DOHH2 (cell line): ENCODE measurements at regions not wholly inside any gene's neighbourhood (a gene's known extent, or its start where the extent isn't known, plus 50 kb on each side); places are given as distances from the start of the nearest gene placed in this dataset.

ENCODE experiments used
- H3F3A ChIP-seq: fragments of 200-600 bp; sonication (generic), shearing (Covaris generic); 2 replicates; pipeline ENCODE4 v1.6.0; 2016; ENCODE audit warnings: antibody characterized with exemption, mild to moderate bottlenecking; ENCODE audit not compliant: control insufficient read depth, insufficient read depth
- H3K27ac ChIP-seq: fragments of 200-600 bp; sonication (generic); 2 replicates; pipeline ENCODE4 v1.5.1; 2014; ENCODE audit warnings: low read depth, mild to moderate bottlenecking, low read length, moderate library complexity
- H3K27me3 ChIP-seq: fragments of 200-600 bp; sonication (generic); 2 replicates; pipeline ENCODE4 v1.6.1; 2014; ENCODE audit warnings: mild to moderate bottlenecking, low read length, mixed read lengths; ENCODE audit not compliant: control insufficient read depth
- H3K36me3 ChIP-seq: fragments of 200-600 bp; sonication (generic); 2 replicates; pipeline ENCODE4 v1.6.1; 2014; ENCODE audit warnings: mild to moderate bottlenecking, low read length, moderate library complexity, mixed read lengths; ENCODE audit not compliant: control insufficient read depth
- H3K4me1 ChIP-seq: fragments of 200-600 bp; sonication (generic); 2 replicates; pipeline ENCODE4 v1.6.1; 2014; ENCODE audit warnings: mild to moderate bottlenecking, low read length, mixed read lengths; ENCODE audit not compliant: control insufficient read depth
- H3K4me2 ChIP-seq: fragments of 200-600 bp; sonication (generic); 2 replicates; pipeline ENCODE4 v1.6.0; 2014; ENCODE audit warnings: mild to moderate bottlenecking, low read length, moderate library complexity
- H3K4me3 ChIP-seq: fragments of 200-600 bp; sonication (generic); 2 replicates; pipeline ENCODE4 v1.5.1; 2014; ENCODE audit warnings: mild to moderate bottlenecking, low read length, mixed read lengths
- H3K79me2 ChIP-seq: fragments of 200-600 bp; sonication (generic); 2 replicates; pipeline ENCODE4 v1.6.1; 2014; ENCODE audit warnings: mild to moderate bottlenecking, low read length, mixed read lengths; ENCODE audit not compliant: control insufficient read depth
- H3K9me2 ChIP-seq: fragments of 200-600 bp; sonication (generic); replicated peaks from 2 replicates; pipeline ENCODE4 v1.6.1; 2014; ENCODE audit warnings: mild to moderate bottlenecking, low read length, mixed read lengths; ENCODE audit not compliant: control insufficient read depth
- H3K9me3 ChIP-seq: fragments of 200-600 bp; sonication (generic); 2 replicates; pipeline ENCODE4 v1.6.1; 2014; ENCODE audit warnings: antibody characterized with exemption, low read length, mixed read lengths; ENCODE audit not compliant: control insufficient read depth, insufficient read depth
- H4K20me1 ChIP-seq: fragments of 200-600 bp; sonication (generic); 2 replicates; pipeline ENCODE4 v1.6.0; 2014; ENCODE audit warnings: low read depth, mild to moderate bottlenecking, antibody characterized with exemption, low read length, moderate library complexity; ENCODE audit not compliant: control insufficient read depth, insufficient read depth
- EZH2phosphoT487 ChIP-seq: fragments of 200-600 bp; sonication (generic); IDR thresholded peaks from 2 replicates; pipeline ENCODE4 v1.6.1; 2017; ENCODE audit warnings: borderline replicate concordance, mild to moderate bottlenecking, antibody characterized with exemption, low read length, moderate library complexity, mixed read lengths
- TF ChIP-seq, protein P1 (sequence below): fragments of 200-600 bp; sonication (generic); IDR thresholded peaks from one replicate; pipeline ENCODE4 v1.5.1; 2014; ENCODE audit warnings: antibody characterized with exemption, mild to moderate bottlenecking, low read depth, low read length; ENCODE audit not compliant: poor library complexity, severe bottlenecking

DNA sequence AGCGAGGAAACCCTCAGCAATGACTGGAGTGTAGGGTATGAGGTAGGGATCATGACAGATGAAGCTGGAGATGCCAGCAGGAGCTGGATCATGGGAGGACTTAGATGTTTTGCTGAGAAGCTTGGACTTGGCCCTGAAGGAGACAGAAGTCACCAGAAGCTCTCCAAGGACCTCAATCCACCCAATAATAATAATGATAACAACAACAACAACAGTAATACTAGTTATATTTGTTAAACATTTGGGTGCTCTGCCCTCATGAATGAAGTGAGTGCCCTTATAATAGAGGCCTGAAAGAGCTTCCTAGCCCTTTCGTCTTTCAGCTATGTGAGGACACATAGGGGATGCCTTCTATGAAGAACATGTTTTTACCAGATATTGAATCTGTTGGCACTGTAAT, 163.9 kb downstream of the DDX1 start:
- TF ChIP-seq EZH2phosphoT487: no peak
- TF ChIP-seq, protein P1, sequence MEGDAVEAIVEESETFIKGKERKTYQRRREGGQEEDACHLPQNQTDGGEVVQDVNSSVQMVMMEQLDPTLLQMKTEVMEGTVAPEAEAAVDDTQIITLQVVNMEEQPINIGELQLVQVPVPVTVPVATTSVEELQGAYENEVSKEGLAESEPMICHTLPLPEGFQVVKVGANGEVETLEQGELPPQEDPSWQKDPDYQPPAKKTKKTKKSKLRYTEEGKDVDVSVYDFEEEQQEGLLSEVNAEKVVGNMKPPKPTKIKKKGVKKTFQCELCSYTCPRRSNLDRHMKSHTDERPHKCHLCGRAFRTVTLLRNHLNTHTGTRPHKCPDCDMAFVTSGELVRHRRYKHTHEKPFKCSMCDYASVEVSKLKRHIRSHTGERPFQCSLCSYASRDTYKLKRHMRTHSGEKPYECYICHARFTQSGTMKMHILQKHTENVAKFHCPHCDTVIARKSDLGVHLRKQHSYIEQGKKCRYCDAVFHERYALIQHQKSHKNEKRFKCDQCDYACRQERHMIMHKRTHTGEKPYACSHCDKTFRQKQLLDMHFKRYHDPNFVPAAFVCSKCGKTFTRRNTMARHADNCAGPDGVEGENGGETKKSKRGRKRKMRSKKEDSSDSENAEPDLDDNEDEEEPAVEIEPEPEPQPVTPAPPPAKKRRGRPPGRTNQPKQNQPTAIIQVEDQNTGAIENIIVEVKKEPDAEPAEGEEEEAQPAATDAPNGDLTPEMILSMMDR: no peak
- no peaks in the 10 kb centered on the region for H3K9me2 ChIP-seq
- H4K20me1 ChIP-seq: no peaks in the 10 kb centered on the region
- H3K4me2 ChIP-seq: no peak overlapping the region
- H3K36me3 ChIP-seq: no peaks in the 10 kb centered on the region
- no peak overlapping the region for H3K4me3 ChIP-seq
- H3F3A ChIP-seq: no peaks in the 10 kb centered on the region
- no peaks in the 10 kb centered on the region for H3K79me2 ChIP-seq
- H3K27ac ChIP-seq: no peak overlapping the region
- no peaks in the 10 kb centered on the region; the same call in 1 of the 2 replicates for H3K27me3 ChIP-seq
- H3K9me3 ChIP-seq: no peaks in the 10 kb centered on the region
- no peaks in the 10 kb centered on the region for H3K4me1 ChIP-seq

DNA sequence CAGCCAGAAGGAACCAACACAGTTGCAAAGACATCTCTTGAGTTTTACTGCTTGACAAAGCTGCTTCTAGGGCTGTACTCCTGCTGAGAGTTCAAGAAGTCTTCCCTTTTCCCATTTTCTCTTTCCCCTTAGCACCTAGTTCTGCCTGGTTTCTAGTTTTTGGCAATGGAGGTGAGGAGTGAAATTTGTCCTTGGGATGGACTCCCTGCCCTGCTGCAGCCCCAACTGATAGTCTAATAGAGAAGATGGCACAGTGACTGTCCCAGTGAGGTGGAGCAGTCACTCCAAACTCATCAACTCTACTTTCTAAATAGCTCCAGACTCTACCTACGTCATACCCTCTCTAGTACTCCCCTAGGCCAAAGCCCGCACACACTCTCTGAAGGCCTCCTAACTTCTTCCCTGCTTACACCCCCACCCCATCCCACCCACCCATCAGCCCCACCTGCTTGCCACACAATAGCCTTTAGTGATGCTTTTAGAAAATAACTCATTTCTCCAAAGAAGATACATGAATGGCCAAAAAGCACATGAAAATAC, 164.4 kb downstream of the DDX1 start:
- Histone ChIP-seq H3K4me2 (no peak overlapping the region), H3K27ac (no peak overlapping the region), H3K36me3 (no peaks in the 10 kb centered on the region), H3K9me2 (no peaks in the 10 kb centered on the region), H3K79me2 (no peaks in the 10 kb centered on the region), H3K4me1 (no peaks in the 10 kb centered on the region), H3K4me3 (no peak overlapping the region), H3K9me3 (no peaks in the 10 kb centered on the region), H3K27me3 (no peaks in the 10 kb centered on the region; the same call in 1 of the 2 replicates), H4K20me1 (no peaks in the 10 kb centered on the region), H3F3A (no peaks in the 10 kb centered on the region)
- TF ChIP-seq EZH2phosphoT487: no peak
- TF ChIP-seq, protein P1: no peak

DNA sequence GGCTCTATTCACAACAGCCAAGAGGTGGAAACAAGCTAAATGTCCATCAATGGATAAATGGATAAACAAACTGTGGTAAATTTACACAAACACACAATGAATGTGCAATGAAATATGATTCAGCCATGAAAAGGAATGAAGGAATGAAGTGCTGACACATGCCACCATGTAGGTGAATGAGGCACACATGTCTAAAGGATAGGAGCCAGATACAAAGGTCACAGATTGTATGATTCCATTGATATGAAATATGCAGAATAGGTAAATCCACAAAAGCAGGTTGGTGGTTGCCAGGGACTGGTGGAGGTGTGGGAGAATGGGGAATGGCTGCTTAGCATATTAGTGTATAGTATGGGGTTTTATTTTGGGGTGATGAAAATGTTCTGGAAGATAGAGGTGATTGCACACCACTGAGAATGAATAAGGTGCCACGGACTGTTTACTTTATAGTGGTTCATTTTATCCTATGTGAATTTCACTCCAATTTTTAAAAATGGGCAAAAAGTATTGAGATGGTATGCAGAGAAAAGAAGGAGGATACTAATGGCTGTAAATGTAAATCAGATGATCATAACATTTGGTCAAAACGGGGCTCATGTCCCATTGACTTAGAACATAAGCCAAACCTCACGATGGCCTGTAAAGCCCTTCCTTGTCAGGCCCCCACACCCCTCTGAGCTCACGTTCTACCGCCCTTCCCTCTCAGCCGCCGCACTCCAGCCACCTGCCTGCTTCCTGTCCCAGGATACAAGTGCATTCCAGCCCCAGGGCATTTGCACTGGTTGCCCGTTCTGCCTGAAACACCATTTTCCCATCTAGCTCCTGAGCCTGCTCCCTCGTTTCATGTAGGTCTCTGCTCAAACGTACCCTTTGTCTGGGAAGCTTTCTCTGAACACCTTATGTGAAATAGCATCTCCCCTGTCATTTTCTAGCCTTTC, 165.5 kb downstream of the DDX1 start:
- Histone ChIP-seq H3K9me2 (no peaks in the 10 kb centered on the region), H3K4me1 (no peaks in the 10 kb centered on the region), H3K79me2 (no peaks in the 10 kb centered on the region), H3K36me3 (no peaks in the 10 kb centered on the region), H3K27me3 (no peaks in the 10 kb centered on the region; the same call in 1 of the 2 replicates), H3K9me3 (no peaks in the 10 kb centered on the region), H3K4me3 (no peak overlapping the region), H3K27ac (no peak overlapping the region), H4K20me1 (no peaks in the 10 kb centered on the region), H3K4me2 (no peak overlapping the region), H3F3A (no peaks in the 10 kb centered on the region)
- TF ChIP-seq EZH2phosphoT487: no peak
- TF ChIP-seq, protein P1: no peak
